Adrenal gland (tissue), 9 donors: ENCODE measurements at regions not wholly inside any gene's neighbourhood (a gene's known extent, or its start where the extent isn't known, plus 50 kb on each side); places are given as distances from the start of the nearest gene placed in this dataset.

ENCODE experiments used
- DNase-seq, 7 donors: peaks; one replicate each; pipeline ENCODE4 v3.0.0-alpha.2; 2019 to 2020
- H3K27ac ChIP-seq, 5 donors: fragments of 200-600 bp; sonication (generic) in 4 of 5; 1 replicate in 3 of 5; 2 replicates in 2 of 5; pipeline versions ENCODE4 v1.5.1 to v1.8.0; 2016 to 2020; ENCODE audit warnings: mild to moderate bottlenecking in 1 of 5
- H3K27me3 ChIP-seq: fragments of 200-600 bp; 2 replicates; pipeline ENCODE4 v1.8.0; 2021
- H3K36me3 ChIP-seq, 2 donors: fragments of 200-600 bp; replicated peaks in 1 of 2; 1 replicate in 1 of 2; 2 replicates in 1 of 2; pipeline versions ENCODE4 v1.5.1 to v1.8.0; 2018 to 2022
- H3K4me1 ChIP-seq, 2 donors: fragments of 200-600 bp; replicated peaks in 1 of 2; 1 replicate in 1 of 2; 2 replicates in 1 of 2; pipeline versions ENCODE4 v1.5.1 to v1.8.0; 2018 to 2021
- H3K4me3 ChIP-seq, 4 donors: fragments of 200-600 bp; sonication (generic) in 3 of 4; one replicate each; pipeline ENCODE4 v1.5.1; 2016 to 2018
- H3K9me3 ChIP-seq, 3 donors: fragments of 200-600 bp; sonication (generic) in 1 of 3; replicated peaks in 1 of 3; 1 replicate in 2 of 3; 2 replicates in 1 of 3; pipeline versions ENCODE4 v1.5.1 to v1.8.0; 2016 to 2021
- POLR2A ChIP-seq, 2 donors: fragments of 450-650 bp; IDR thresholded peaks; one replicate each; pipeline ENCODE4 v1.6.1; 2017; ENCODE audit warnings: antibody characterized with exemption in 2 of 2, mild to moderate bottlenecking in 2 of 2, moderate library complexity in 1 of 2
- WGBS, 4 donors: extraction: QIAGEN DNeasy Blood & Tissue Kit in 2 of 4; methylation state at CpG; one replicate each; pipeline versions ENCODE4 v1.1.5 to v1.1.7; 2013 to 2017; 5-methylcytosine and 5-hydroxymethylcytosine counted together
- intact Hi-C, 2 donors: fragments of 100-400 bp; cut with DNase I; formaldehyde crosslinking; loops; one replicate each; pipeline versions ENCODE4 v1.14.1 to v1.15.0; 2022 to 2023
- TF ChIP-seq, protein P1 (sequence below), 6 experiments: fragments of 450-650 bp in 4 of 6; fragments of 200-600 bp in 2 of 6; sonication (generic) in 1 of 6; IDR thresholded peaks; 1 replicate in 5 of 6; 2 replicates in 1 of 6; pipeline versions ENCODE4 v1.5.1 to v1.8.0; 2016 to 2021; ENCODE audit warnings: antibody characterized with exemption in 6 of 6, mild to moderate bottlenecking in 2 of 6, moderate library complexity in 1 of 6
- donor health status: healthy with polysubstance abuse.
- donor health status: Bipolar disorder and iron deficiency.
- donor health status: DM: yes; HTN: yes; CAD: no.
- donor health status: DM: no; HTN: no; CAD: no.
- donor health status: DM: no; HTN: no; CAD: no.

DNA sequence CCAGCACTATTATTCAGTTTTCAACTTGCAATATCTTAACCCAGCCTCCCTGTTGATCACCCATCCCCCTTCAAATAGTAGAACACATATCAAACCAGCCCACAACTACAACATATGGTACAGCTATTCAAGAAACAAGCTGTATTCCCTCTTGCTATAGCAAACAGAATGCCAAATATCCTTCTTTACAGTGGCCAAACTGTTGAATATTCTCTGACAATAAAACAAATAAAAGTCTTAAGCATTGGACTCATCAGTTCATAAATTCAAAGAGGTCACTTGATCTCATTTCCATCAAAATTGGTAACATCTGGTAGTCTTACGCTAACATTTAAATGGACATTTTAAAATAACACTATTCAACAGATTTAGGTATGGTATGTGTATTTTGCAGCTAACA lies 350.8 kb downstream of the EFNA5 start:
- Histone ChIP-seq H3K9me3 (no peaks in the 10 kb centered on the region), H3K36me3 (no peaks in the 10 kb centered on the region), H3K27ac (no peak overlapping the region), H3K4me3 (no peak overlapping the region), H3K4me1 (no peaks in the 10 kb centered on the region), H3K27me3 (no peaks in the 10 kb centered on the region)
- 86 to 100% (median 98%) methylated on average over 1 of the region's 1 CpG for WGBS, 4 donors
- intact Hi-C loops: no loop called here
- DNase-seq: no peak
- TF ChIP-seq, protein P1, sequence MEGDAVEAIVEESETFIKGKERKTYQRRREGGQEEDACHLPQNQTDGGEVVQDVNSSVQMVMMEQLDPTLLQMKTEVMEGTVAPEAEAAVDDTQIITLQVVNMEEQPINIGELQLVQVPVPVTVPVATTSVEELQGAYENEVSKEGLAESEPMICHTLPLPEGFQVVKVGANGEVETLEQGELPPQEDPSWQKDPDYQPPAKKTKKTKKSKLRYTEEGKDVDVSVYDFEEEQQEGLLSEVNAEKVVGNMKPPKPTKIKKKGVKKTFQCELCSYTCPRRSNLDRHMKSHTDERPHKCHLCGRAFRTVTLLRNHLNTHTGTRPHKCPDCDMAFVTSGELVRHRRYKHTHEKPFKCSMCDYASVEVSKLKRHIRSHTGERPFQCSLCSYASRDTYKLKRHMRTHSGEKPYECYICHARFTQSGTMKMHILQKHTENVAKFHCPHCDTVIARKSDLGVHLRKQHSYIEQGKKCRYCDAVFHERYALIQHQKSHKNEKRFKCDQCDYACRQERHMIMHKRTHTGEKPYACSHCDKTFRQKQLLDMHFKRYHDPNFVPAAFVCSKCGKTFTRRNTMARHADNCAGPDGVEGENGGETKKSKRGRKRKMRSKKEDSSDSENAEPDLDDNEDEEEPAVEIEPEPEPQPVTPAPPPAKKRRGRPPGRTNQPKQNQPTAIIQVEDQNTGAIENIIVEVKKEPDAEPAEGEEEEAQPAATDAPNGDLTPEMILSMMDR (IDR thresholded peaks at IDR 0.05): no peak
- TF ChIP-seq POLR2A (IDR thresholded peaks at IDR 0.05): no peak

DNA sequence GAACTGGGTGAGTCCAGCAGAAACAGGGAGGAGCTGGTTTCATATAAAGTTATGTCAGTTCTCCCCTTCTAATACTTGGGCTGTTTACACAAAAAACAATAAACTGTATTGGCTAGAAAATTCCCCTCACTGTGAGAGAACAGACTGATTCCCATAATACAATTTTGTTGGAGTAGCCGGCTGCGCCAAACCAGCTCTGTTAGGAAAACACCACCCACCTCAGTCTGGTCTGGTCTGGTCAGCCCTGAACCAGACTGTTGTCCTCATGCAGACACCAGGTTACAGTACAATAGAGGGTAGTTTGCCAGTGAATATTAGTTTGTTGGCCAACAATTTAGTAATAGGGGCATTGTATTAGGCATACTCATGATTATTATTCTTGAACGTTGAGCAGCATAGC lies 356.4 kb downstream of the EFNA5 start:
- WGBS, 4 donors: 73 to 86% (median 82%) methylated on average over 3 of the region's 3 CpGs
- Histone ChIP-seq H3K4me3 (no peak overlapping the region), H3K36me3 (no peaks in the 10 kb centered on the region), H3K9me3 (no peaks in the 10 kb centered on the region), H3K4me1 (no peaks in the 10 kb centered on the region), H3K27ac (no peak overlapping the region), H3K27me3 (no peaks in the 10 kb centered on the region)
- intact Hi-C loops: no loop called here
- DNase-seq: no peak
- no peak for TF ChIP-seq POLR2A (IDR thresholded peaks at IDR 0.05)
- TF ChIP-seq, protein P1 (IDR thresholded peaks at IDR 0.05): no peak

DNA sequence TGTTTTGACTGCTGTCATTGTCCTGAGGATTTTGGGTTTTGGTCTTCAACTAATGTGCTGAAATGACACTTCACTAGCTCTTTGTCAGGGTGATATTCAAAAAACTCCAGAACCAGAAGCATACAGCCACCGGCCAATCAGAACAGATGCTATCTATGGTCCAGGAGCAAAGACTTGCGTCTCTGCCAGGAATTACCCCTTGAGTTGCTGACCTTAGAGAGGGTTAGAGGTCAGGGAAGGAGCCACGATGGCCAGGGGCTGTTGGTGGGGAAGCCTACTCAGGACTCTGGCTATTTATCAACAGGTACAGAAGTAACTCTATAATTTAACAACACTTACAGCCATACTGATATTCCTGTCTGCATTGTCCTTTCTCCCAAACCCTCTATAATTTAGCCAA lies 356.8 kb downstream of the EFNA5 start:
- no peak overlapping the region for H3K27ac ChIP-seq
- WGBS, 4 donors: 40 to 71% (median 57%) methylated on average over 3 of the region's 3 CpGs
- no peak overlapping the region for H3K4me3 ChIP-seq
- no peaks in the 10 kb centered on the region for H3K4me1 ChIP-seq
- DNase-seq: no peak
- intact Hi-C loops: no loop called here
- no peaks in the 10 kb centered on the region for H3K27me3 ChIP-seq
- no peaks in the 10 kb centered on the region for H3K36me3 ChIP-seq
- TF ChIP-seq, protein P1 (IDR thresholded peaks at IDR 0.05): no peak
- no peak for TF ChIP-seq POLR2A (IDR thresholded peaks at IDR 0.05)
- H3K9me3 ChIP-seq: no peaks in the 10 kb centered on the region

DNA sequence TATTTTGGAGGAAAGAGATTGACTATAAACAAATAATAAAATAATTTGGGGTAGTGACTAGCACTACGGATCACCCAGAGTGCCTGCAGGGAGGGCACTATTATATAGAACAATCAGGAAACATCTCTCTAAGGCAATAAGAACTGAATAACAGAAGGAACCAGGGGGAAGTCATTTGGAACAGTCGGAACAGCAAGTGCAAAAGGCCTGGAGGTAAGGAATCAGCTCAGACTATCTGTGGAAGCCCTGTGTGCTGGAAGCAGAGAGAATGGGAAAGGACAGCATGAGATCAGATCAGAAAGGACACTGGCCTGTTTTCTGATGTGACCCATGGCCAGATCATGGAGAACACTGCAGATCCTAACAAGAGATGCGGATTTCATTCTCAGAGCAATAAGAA lies 357.6 kb downstream of the EFNA5 start:
- 79 to 87% (median 86%) methylated on average over 3 of the region's 3 CpGs for WGBS, 4 donors
- Histone ChIP-seq H3K4me3 (no peak overlapping the region), H3K27ac (no peak overlapping the region), H3K36me3 (no peaks in the 10 kb centered on the region), H3K9me3 (no peaks in the 10 kb centered on the region), H3K4me1 (no peaks in the 10 kb centered on the region), H3K27me3 (no peaks in the 10 kb centered on the region)
- no peak for DNase-seq
- intact Hi-C loops: no loop called here
- TF ChIP-seq, protein P1 (IDR thresholded peaks at IDR 0.05): no peak
- TF ChIP-seq POLR2A (IDR thresholded peaks at IDR 0.05): no peak
